ENCODE measurements at regions not wholly inside any gene's neighbourhood (a gene's known extent, or its start where the extent isn't known, plus 50 kb on each side); places are given as distances from the start of the nearest gene placed in this dataset.

GRCh38 chrX:148443216-148443615 is 57.2 kb upstream of the AFF2 start:
- H3K4me3 ChIP-seq (ENCODE audit: low read depth, low read length) = no peak overlapping the region
- CTCF ChIA-PET = no interaction called here
- POLR2A ChIA-PET = no interaction called here
- no peak for TF ChIP-seq CTCF (IDR thresholded peaks at IDR 0.05; ENCODE audit: insufficient read depth, low read depth, low read length)
- no peak for DNase-seq (ENCODE audit: low read depth)
- H3K27me3 ChIP-seq (ENCODE audit: control insufficient read depth, insufficient read depth, low read length) = no peaks in the 10 kb centered on the region
- no peaks in the 10 kb centered on the region for H3K36me3 ChIP-seq (ENCODE audit: control insufficient read depth, insufficient read depth, low read length)

GRCh38 chrX:148448686-148449085 is 51.7 kb upstream of the AFF2 start:
- H3K27me3 ChIP-seq (ENCODE audit: control insufficient read depth, insufficient read depth, low read length) = no peaks in the 10 kb centered on the region
- no peak for DNase-seq (ENCODE audit: low read depth)
- no peak for TF ChIP-seq CTCF (IDR thresholded peaks at IDR 0.05; ENCODE audit: insufficient read depth, low read depth, low read length)
- H3K4me3 ChIP-seq (ENCODE audit: low read depth, low read length) = no peak overlapping the region
- CTCF ChIA-PET = no interaction called here
- no peaks in the 10 kb centered on the region for H3K36me3 ChIP-seq (ENCODE audit: control insufficient read depth, insufficient read depth, low read length)
- POLR2A ChIA-PET = no interaction called here

Measured in BJ (cell line).